GM13976 (cell line): ENCODE measurements at regions not wholly inside any gene's neighbourhood (a gene's known extent, or its start where the extent isn't known, plus 50 kb on each side); places are given as distances from the start of the nearest gene placed in this dataset.
"Not testable (repeated sequence)": the region's sequence is repeated elsewhere in the genome, so short reads cannot be mapped to it uniquely, and the experiment has no call there.

Experiments used
- DNase-seq: peaks from one replicate; pipeline ENCODE4 v3.0.0; 2012; ENCODE audit warnings: low spot score
- in situ Hi-C: fragments of 300-500 bp; cut with MboI; formaldehyde crosslinking; loops from one replicate; pipeline ENCODE4 v1.12.0; 2022; ENCODE audit warnings: low sequenced_read_pairs, mixed read lengths, inconsistent platforms; ENCODE audit not compliant: unreplicated experiment
- TF ChIP-seq, protein P1 (sequence below): IDR thresholded peaks from 2 replicates; pipeline ENCODE4 v1.5.1; 2012; ENCODE audit warnings: borderline replicate concordance, mild to moderate bottlenecking; ENCODE audit not compliant: insufficient read depth; ENCODE audit errors: extremely low read depth, missing control alignments, control extremely low read depth

DNA sequence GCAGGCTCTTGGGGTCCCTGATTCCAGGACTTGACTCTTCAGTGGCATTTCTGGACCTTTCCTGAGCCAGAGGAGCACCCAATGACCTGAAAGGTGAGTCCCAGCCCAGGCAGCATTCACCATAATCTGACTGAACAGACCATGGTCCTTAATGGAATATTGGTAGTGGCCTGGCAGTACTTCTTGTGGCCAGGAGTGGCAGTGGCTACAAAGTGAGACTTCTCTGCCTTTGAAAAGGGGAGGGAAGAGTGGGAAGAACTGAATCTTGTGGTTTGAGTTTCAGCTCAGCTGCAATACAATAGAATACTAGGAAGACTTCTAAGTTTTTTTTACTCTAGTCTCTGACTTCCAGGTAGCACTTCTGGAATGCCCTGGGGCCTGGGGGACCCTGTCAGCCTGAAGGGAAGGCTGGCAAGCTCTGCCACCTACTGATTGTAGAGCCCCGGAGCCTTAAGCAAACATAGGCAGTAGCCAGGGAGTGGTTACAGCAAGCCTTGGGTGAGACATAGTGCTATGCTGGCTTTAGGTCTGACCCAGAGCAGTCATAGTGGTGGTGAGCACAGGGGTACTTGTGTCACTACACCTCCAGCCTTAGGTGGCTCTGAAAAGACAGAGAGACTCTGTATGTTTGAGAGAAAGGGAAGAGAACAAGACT, 674.2 kb upstream of the MANEA start:
- TF ChIP-seq, protein P1, sequence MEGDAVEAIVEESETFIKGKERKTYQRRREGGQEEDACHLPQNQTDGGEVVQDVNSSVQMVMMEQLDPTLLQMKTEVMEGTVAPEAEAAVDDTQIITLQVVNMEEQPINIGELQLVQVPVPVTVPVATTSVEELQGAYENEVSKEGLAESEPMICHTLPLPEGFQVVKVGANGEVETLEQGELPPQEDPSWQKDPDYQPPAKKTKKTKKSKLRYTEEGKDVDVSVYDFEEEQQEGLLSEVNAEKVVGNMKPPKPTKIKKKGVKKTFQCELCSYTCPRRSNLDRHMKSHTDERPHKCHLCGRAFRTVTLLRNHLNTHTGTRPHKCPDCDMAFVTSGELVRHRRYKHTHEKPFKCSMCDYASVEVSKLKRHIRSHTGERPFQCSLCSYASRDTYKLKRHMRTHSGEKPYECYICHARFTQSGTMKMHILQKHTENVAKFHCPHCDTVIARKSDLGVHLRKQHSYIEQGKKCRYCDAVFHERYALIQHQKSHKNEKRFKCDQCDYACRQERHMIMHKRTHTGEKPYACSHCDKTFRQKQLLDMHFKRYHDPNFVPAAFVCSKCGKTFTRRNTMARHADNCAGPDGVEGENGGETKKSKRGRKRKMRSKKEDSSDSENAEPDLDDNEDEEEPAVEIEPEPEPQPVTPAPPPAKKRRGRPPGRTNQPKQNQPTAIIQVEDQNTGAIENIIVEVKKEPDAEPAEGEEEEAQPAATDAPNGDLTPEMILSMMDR, result no peak
- no peak for DNase-seq

DNA sequence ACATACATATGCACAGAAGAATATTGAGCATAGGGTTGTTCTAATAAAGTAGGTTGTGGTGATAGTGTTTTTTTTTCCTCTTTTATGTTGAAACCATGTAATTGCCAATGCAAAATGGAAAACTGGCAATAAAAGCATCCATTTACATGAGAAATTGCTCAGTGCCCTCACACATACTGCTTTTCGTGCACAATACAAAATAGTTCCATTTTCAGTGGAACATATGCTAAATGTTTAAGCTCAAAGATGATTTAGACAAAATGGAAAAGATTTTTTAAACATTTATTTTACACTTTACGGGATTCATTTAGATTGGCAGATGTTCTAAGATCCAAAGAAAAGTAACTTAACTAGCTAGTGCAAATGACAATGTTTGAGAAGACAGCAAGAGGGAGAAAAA, 678.1 kb upstream of the MANEA start:
- TF ChIP-seq, protein P1, result no peak
- in situ Hi-C loops, result no loop called here
- DNase-seq, result no peak

More for the DNA sequence above, 674.2 kb upstream of the MANEA start:
- in situ Hi-C loops, result no loop called here

DNA sequence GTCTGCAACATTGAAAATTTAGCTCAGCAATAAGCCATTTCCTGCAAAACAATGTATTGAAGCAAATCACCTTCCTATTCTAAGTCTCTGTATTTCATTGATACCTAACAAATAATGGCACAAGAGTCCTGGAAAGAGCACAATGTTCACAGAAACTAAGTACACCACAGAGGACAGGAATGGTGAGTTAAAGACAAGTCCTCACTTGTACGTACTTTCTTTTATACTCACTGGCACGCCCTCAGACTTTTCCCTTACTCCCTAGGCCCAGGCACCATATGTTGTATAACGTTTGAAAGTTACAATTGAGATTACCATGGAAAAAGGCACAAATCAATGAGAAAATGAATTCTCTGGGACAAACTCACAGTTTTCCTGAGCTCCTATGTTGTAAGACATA, 683.0 kb upstream of the MANEA start:
- DNase-seq, result no peak
- in situ Hi-C loops, result no loop called here
- TF ChIP-seq, protein P1, result no peak

DNA sequence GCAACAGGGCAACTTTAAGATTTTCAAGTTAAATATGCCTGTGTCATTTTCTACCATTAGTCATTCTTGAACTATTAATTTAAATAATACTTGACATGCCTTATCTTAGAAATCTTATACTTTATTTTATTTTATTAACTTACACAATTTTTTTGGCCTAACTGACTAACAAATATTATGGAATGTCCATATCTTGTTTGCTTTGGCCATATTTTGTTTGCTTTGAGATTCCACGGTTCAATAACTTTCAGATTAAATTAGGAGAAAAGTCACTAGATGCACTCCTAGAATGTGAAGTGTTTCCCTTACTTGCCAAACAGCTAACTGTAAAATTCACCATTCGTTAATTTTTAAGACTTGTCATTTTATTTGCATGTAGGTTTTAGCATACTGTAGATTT, 684.0 kb upstream of the MANEA start:
- TF ChIP-seq, protein P1, result no peak
- no peak for DNase-seq
- in situ Hi-C loops, result no loop called here

DNA sequence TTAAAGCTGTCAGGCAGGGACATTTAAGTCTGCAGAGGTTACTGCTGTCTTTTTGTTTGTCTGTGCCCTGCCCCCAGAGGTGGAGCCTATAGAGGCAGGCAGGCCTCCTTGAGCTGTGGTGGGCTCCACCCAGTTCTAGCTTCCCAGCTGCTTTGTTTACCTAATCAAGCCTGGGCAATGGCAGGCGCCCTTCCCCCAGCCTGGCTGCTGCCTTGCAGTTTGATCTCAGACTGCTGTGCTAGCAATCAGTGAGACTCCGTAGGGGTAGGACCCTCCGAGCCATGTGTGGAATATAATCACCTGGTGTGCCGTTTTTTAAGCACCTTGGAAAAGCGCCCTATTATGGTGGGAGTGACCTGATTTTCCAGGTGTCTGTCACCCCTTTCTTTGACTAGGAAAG, 703.5 kb upstream of the MANEA start:
- DNase-seq, in situ Hi-C loops: not testable (repeated sequence)

DNA sequence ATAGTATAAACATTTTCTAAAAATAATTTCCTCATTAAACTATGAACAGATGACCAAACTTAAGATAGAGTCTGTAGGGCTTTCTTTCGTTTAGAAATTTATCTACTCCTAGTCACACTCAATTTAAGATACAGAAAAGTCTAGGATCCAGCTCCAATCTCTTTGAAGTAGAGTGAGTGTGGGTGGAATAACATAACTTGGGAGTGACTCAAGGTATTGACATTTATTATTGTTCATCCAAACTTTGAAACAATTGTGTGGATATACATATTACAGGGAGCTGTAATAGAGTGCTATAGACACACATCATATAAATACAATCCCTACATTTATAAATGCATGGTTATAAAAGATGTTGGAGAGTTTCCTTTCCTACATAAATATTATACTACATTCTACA, 715.2 kb upstream of the MANEA start:
- TF ChIP-seq, protein P1, result no peak
- in situ Hi-C loops, result no loop called here
- DNase-seq, result no peak

DNA sequence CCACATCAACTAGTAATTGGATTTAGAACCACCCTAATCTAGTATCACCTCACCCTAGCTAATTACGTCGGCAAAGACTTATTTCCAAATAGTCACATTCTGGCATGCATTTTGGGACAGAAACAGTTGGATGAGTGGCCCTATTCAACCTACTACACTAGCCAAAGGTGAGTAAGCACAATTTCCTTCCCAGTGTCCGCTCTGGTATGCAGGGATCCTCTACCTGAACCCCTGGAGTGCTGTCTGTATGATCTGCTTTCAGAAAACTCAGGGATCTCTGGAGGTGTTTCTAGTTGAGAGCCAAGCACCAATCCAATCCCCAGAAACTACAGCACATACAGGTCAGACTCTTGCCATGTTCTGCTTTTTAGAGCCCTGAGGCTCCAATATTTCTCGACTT, 717.4 kb upstream of the MANEA start:
- no peak for DNase-seq
- in situ Hi-C loops, result no loop called here
- TF ChIP-seq, protein P1, result no peak

DNA sequence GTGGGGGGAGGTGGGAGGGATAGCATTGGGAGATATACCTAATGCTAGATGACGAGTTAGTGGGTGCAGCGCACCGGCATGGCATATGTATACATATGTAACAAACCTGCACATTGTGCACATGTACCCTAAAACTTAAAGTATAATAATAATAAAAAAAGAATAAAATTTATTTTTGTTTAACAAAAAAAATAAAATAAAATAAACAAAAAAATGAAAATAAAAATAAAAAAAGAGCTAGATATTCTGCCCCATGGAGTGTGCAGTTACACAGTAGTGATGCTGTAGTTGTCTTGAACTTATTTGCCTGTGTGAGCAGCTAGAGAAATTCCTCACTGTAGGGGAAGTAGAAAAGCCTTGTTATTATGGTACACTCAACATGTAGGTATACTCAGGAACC, 720.3 kb upstream of the MANEA start:
- in situ Hi-C loops, DNase-seq: not testable (repeated sequence)

DNA sequence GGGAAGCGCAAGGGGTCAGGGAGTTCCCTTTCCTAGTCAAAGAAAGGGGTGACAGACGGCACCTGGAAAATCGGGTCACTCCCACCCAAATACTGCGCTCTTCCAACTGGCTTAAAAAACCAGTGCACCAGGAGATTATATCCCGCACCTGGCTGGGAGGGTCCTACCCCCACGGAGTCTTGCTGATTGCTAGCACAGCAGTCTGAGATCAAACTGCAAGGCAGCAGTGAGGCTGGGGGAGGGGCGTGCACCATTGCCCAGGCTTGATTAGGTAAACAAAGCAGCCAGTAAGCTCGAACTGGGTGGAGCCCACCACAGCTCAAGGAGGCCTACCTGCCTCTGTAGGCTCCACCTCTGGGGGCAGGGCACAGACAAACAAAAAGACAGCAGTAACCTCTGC, 726.0 kb upstream of the MANEA start:
- DNase-seq, in situ Hi-C loops: not testable (repeated sequence)
